HG02623 (cell line): ENCODE measurements at regions not wholly inside any gene's neighbourhood (a gene's known extent, or its start where the extent isn't known, plus 50 kb on each side); places are given as distances from the start of the nearest gene placed in this dataset.
"Not testable (repeated sequence)": the region's sequence is repeated elsewhere in the genome, so short reads cannot be mapped to it uniquely, and the experiment has no call there.

Experiments
- ATAC-seq: cut with Tn5 transposase; IDR thresholded peaks from one replicate; pipeline ENCODE4 v1.9.1; 2021; ENCODE audit warnings: moderate library complexity; ENCODE audit not compliant: unreplicated experiment

- ATAC-seq, result no peak
These were observed 1296.8 kb upstream of the EYS start for GRCh38 chr6:67003844-67004243.

GRCh38 chr6:67000121-67000520 lies 1293.1 kb upstream of the EYS start:
- no peak for ATAC-seq

- not testable (repeated sequence) for ATAC-seq
These were observed 1290.6 kb upstream of the EYS start for GRCh38 chr6:66997579-66997978.

- ATAC-seq, result no peak
These were observed 1288.6 kb upstream of the EYS start for GRCh38 chr6:66995669-66996068.

- ATAC-seq, result not testable (repeated sequence)
These were observed 1286.7 kb upstream of the EYS start for GRCh38 chr6:66993708-66994107.

GRCh38 chr6:66993272-66993671 lies 1286.2 kb upstream of the EYS start:
- ATAC-seq, result no peak

GRCh38 chr6:66992660-66993059 lies 1285.6 kb upstream of the EYS start:
- no peak for ATAC-seq

GRCh38 chr6:66986940-66987339 lies 1279.9 kb upstream of the EYS start:
- no peak for ATAC-seq

GRCh38 chr6:66985816-66986215 lies 1278.8 kb upstream of the EYS start:
- no peak for ATAC-seq

GRCh38 chr6:66970373-66970772 lies 1263.3 kb upstream of the EYS start:
- no peak for ATAC-seq

GRCh38 chr6:66965227-66965626 lies 1258.2 kb upstream of the EYS start:
- ATAC-seq, result no peak

- ATAC-seq, result no peak
These were observed 1257.2 kb upstream of the EYS start for GRCh38 chr6:66964216-66964615.

- no peak for ATAC-seq
These were observed 1255.1 kb upstream of the EYS start for GRCh38 chr6:66962082-66962481.

- ATAC-seq, result no peak
These were observed 1254.2 kb upstream of the EYS start for GRCh38 chr6:66961191-66961590.

GRCh38 chr6:66949191-66949661 lies 1242.2 kb upstream of the EYS start:
- no peak for ATAC-seq

- ATAC-seq, result no peak
These were observed 1241.1 kb upstream of the EYS start for GRCh38 chr6:66948106-66948505.

GRCh38 chr6:66940003-66940402 lies 1233.0 kb upstream of the EYS start:
- no peak for ATAC-seq

- ATAC-seq, result no peak
These were observed 1230.2 kb upstream of the EYS start for GRCh38 chr6:66937180-66937579.

- no peak for ATAC-seq
These were observed 1228.6 kb upstream of the EYS start for GRCh38 chr6:66935612-66936011.

GRCh38 chr6:66931787-66932186 lies 1224.8 kb upstream of the EYS start:
- ATAC-seq, result no peak

GRCh38 chr6:66930559-66931290 lies 1223.7 kb upstream of the EYS start:
- ATAC-seq, result no peak

- ATAC-seq, result no peak
These were observed 1219.0 kb upstream of the EYS start for GRCh38 chr6:66926060-66926459.

- ATAC-seq, result no peak
These were observed 1206.6 kb upstream of the EYS start for GRCh38 chr6:66913657-66914056.
